AG10803 (cell line): ENCODE measurements at regions not wholly inside any gene's neighbourhood (a gene's known extent, or its start where the extent isn't known, plus 50 kb on each side); places are given as distances from the start of the nearest gene placed in this dataset.

ENCODE experiments used
- DNase-seq: peaks from one replicate; pipeline ENCODE4 v3.0.0; 2010; ENCODE audit warnings: low read depth
- H3K4me3 ChIP-seq: 2 replicates; pipeline ENCODE4 v1.5.1; 2011; ENCODE audit warnings: mild to moderate bottlenecking, low read length, control low read depth
- TF ChIP-seq, protein P1 (sequence below): conservative IDR thresholded peaks from 2 replicates; pipeline ENCODE4 v1.5.1; 2011; ENCODE audit warnings: mild to moderate bottlenecking, low read length, control low read depth, inconsistent platforms

DNA sequence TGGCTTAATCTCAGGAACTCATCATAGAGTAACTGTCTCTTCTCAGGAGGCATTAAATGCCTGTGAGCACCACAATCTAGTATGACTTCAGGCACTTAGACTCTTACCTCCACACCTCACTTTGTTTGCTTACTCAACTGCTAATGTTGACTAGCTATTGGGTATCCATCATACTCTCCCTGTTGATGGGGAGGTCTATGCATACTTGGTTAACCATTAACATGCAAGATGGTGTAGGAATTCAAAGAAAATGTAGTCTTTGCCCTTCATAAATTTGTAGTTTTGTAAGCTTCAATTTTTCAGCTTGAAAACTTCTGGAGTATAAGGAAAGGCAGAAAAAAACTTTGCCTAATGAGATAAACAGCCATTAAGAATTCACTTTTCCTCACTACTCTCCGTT lies 501.0 kb upstream of the MARCKS start:
- peak; percentile 43 for DNase-seq
- no peak overlapping the region for H3K4me3 ChIP-seq
- TF ChIP-seq, protein P1, sequence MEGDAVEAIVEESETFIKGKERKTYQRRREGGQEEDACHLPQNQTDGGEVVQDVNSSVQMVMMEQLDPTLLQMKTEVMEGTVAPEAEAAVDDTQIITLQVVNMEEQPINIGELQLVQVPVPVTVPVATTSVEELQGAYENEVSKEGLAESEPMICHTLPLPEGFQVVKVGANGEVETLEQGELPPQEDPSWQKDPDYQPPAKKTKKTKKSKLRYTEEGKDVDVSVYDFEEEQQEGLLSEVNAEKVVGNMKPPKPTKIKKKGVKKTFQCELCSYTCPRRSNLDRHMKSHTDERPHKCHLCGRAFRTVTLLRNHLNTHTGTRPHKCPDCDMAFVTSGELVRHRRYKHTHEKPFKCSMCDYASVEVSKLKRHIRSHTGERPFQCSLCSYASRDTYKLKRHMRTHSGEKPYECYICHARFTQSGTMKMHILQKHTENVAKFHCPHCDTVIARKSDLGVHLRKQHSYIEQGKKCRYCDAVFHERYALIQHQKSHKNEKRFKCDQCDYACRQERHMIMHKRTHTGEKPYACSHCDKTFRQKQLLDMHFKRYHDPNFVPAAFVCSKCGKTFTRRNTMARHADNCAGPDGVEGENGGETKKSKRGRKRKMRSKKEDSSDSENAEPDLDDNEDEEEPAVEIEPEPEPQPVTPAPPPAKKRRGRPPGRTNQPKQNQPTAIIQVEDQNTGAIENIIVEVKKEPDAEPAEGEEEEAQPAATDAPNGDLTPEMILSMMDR: no peak

DNA sequence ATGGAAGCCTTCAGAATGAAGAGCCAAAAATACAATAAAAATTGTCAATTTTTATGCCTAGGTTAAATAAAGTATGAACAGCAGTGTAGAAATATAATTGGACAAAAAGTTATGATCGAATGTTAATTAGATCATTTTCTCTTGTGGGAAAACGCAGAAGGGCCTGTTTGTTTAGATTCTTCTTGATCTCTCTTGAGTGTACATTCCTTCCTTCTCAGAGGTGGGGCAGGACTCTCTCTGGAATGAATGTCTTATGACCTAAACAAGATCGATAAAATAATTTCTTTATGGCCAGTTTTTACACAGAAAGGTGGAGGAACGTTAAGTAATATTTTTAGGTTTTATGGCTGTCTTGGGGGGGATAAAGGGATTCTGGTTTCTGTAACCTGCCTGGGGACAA lies 500.1 kb upstream of the MARCKS start:
- DNase-seq: no peak
- TF ChIP-seq, protein P1: no peak
- no peak overlapping the region for H3K4me3 ChIP-seq

DNA sequence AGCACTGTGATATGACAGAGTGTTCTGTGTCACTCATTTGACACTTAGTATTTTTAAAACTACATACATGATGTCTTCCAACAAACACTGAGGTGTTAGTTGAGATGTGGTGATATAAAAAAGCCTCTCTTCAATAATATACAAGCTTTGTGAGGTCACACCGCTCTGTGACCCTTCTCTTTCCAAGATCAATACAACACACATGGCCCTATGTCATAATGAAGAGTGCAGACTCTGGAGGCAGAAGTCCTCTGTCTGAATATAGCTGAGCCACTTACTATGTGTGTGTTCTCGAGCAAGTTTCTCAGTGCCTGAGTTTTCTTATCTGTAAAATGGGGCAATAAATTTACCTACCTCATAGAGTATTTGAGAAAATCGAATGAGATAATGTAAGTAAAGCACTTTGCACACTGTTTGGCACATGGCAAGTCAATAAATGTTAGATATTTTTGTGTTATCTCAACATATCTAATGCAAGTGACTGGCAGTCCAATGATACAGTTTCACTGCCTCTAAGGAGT lies 499.0 kb upstream of the MARCKS start:
- no peak overlapping the region for H3K4me3 ChIP-seq
- TF ChIP-seq, protein P1: no peak
- no peak for DNase-seq

DNA sequence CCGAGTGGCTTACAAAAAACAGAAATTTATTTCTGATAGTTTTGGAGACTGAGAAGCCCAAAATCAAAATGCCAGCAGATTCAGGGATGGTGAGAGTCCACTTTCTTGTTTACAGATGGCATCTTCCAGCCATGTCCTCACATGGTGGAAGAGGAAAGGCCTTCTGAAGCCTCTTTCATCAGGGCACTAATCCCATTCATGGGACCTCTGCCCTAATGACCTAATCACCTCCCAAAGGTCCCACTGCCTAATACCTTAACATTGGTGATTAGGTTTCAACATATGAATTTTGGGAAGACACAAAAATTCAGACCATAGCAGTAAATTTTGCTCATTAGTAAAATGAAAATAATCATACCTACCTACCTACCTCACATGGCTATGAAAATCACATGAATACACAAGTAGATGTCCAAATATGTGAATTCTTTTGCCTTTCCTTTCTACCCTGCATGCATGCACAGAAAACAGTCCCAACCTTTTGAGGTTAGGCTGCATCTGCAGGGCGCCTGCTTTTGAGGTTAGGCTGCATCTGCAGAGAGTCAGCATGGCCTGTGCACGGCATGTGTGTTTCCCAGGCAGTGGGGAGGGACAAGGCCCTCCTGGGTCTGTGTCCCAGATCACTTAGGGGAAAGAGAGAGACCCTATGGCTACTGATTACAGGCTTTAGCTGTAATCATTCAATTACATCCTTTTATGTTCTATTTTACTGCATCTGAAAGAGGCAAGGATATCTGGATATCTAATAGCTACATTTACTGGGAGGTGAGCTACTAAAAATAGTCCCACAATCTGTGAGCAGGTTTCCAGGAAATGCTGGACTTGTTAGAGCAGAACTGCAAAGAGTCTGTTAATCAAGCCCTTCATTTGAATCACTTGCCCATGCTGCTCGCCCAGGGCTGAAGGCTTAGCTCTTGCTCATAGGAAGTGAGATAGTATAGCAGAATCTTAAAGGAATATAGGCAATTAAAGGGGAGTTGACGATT lies 497.7 kb upstream of the MARCKS start:
- TF ChIP-seq, protein P1: no peak
- DNase-seq: peak; percentile 41

DNA sequence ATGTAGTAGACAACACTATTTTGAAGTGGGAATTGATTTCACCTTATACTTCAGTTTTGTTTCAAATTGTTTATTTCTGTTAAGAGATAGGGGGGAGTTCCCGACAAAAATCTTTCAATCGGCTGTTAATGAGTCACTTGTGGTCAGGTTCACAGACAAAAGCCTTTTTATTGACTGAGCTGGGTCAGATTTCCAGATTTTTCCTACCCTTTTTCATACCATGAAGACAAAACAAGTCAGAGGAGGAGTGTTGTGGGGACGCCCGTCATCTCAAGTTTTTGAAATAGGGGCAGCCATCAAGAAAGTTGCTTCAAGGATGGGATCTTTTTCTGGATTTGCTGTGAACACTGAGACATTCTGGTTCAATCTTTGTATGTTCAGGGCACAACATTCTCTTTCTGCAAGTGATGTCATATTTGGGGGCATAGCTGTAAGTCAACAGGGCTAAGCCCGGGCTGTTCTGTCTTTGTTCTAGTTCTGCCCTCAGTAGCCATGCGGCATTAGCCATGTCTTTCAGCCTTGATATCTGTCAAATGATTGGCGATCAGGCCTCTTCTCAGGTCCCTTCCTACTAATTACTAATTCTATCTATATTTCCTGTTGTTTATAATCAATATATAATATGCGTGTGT lies 496.0 kb upstream of the MARCKS start:
- no peak overlapping the region for H3K4me3 ChIP-seq
- peak; percentile 83 for DNase-seq

More for the DNA sequence above, 497.7 kb upstream of the MARCKS start:
- no peak overlapping the region for H3K4me3 ChIP-seq

DNA sequence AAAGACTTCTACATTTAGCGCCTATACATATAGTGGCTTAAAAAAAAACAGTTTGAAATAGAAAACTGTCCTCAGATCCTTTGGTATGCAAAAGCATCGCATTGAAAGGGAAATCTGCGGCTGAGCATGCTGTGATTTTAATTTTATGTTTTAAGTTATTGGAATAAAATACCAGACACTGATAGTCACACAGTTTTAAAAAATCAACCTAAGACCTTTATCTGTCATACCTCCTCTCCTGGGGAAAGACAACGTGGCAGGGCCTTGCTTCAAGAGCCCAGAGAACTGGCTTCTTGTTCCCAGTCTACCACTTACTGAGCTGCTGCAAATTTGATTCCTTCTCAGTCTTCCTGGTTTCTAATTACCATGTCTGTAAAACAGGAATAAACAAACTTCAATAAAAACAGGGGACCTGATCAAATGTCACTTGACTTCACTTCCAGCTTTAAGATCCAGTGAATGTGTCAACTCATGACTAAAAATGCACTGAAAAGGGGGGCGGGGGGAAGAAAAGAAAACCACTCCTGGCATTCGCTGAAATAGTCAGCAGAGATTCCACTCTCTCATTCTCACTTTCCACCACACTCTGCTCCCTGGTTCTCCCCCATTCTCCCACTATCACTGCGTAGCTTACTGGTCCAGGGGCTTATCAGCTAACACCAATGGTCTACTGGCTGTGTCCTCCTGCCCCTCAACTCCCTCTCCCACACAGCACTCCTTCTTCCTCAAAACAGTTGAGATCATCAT lies 494.7 kb upstream of the MARCKS start:
- TF ChIP-seq, protein P1: no peak
- no peak for DNase-seq
- no peak overlapping the region for H3K4me3 ChIP-seq

More for the DNA sequence above, 496.0 kb upstream of the MARCKS start:
- TF ChIP-seq, protein P1: no peak
